ENCODE measurements at regions not wholly inside any gene's neighbourhood (a gene's known extent, or its start where the extent isn't known, plus 50 kb on each side); places are given as distances from the start of the nearest gene placed in this dataset.

DNA sequence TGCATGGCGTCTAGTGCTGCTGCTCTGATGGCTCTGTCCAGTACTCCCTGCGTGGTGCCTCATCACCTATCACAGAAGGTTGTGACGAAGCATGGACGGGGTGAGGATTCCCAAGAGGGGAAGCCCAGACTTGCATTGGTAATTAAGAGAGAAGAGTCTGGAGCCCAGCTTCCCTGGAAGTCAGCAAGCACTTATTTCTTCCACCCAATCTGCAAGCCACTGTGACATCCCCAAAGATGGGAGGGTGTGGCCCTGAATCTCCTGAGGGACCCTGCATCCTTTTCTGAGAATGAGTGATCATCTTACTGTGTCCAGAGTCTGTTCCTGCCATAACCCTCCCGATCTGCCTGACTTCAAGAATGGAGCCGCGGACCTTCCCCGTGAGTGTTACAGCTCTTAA, 166.7 kb downstream of the PTPN20 start:
- TF ChIP-seq, protein P1, sequence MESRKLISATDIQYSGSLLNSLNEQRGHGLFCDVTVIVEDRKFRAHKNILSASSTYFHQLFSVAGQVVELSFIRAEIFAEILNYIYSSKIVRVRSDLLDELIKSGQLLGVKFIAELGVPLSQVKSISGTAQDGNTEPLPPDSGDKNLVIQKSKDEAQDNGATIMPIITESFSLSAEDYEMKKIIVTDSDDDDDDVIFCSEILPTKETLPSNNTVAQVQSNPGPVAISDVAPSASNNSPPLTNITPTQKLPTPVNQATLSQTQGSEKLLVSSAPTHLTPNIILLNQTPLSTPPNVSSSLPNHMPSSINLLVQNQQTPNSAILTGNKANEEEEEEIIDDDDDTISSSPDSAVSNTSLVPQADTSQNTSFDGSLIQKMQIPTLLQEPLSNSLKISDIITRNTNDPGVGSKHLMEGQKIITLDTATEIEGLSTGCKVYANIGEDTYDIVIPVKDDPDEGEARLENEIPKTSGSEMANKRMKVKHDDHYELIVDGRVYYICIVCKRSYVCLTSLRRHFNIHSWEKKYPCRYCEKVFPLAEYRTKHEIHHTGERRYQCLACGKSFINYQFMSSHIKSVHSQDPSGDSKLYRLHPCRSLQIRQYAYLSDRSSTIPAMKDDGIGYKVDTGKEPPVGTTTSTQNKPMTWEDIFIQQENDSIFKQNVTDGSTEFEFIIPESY (IDR thresholded peaks at IDR 0.05) = no peak
- TF ChIP-seq, protein P2, sequence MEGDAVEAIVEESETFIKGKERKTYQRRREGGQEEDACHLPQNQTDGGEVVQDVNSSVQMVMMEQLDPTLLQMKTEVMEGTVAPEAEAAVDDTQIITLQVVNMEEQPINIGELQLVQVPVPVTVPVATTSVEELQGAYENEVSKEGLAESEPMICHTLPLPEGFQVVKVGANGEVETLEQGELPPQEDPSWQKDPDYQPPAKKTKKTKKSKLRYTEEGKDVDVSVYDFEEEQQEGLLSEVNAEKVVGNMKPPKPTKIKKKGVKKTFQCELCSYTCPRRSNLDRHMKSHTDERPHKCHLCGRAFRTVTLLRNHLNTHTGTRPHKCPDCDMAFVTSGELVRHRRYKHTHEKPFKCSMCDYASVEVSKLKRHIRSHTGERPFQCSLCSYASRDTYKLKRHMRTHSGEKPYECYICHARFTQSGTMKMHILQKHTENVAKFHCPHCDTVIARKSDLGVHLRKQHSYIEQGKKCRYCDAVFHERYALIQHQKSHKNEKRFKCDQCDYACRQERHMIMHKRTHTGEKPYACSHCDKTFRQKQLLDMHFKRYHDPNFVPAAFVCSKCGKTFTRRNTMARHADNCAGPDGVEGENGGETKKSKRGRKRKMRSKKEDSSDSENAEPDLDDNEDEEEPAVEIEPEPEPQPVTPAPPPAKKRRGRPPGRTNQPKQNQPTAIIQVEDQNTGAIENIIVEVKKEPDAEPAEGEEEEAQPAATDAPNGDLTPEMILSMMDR (IDR thresholded peaks at IDR 0.05; ENCODE audit: low read depth, low read length, missing input control) = no peak
- TF ChIP-seq YY1 (IDR thresholded peaks at IDR 0.05) = no peak
- TF ChIP-seq, protein P3, sequence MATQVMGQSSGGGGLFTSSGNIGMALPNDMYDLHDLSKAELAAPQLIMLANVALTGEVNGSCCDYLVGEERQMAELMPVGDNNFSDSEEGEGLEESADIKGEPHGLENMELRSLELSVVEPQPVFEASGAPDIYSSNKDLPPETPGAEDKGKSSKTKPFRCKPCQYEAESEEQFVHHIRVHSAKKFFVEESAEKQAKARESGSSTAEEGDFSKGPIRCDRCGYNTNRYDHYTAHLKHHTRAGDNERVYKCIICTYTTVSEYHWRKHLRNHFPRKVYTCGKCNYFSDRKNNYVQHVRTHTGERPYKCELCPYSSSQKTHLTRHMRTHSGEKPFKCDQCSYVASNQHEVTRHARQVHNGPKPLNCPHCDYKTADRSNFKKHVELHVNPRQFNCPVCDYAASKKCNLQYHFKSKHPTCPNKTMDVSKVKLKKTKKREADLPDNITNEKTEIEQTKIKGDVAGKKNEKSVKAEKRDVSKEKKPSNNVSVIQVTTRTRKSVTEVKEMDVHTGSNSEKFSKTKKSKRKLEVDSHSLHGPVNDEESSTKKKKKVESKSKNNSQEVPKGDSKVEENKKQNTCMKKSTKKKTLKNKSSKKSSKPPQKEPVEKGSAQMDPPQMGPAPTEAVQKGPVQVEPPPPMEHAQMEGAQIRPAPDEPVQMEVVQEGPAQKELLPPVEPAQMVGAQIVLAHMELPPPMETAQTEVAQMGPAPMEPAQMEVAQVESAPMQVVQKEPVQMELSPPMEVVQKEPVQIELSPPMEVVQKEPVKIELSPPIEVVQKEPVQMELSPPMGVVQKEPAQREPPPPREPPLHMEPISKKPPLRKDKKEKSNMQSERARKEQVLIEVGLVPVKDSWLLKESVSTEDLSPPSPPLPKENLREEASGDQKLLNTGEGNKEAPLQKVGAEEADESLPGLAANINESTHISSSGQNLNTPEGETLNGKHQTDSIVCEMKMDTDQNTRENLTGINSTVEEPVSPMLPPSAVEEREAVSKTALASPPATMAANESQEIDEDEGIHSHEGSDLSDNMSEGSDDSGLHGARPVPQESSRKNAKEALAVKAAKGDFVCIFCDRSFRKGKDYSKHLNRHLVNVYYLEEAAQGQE (IDR thresholded peaks at IDR 0.05) = no peak
- TF ChIP-seq FOXA1 (IDR thresholded peaks at IDR 0.05) = no peak
- no peak for TF ChIP-seq GABPA (IDR thresholded peaks at IDR 0.05 in 1 of 2, conservative IDR thresholded peaks at IDR 0.05 in 1 of 2)
- TF ChIP-seq RAD21 (IDR thresholded peaks at IDR 0.05) = no peak
- TF ChIP-seq TAF1 (conservative IDR thresholded peaks at IDR 0.05) = no peak
- TF ChIP-seq, protein P4, sequence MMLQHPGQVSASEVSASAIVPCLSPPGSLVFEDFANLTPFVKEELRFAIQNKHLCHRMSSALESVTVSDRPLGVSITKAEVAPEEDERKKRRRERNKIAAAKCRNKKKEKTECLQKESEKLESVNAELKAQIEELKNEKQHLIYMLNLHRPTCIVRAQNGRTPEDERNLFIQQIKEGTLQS (IDR thresholded peaks at IDR 0.05) = no peak
- TF ChIP-seq SP1 (IDR thresholded peaks at IDR 0.05) = no peak
- no peak for TF ChIP-seq HNF4G (IDR thresholded peaks at IDR 0.05)

Measured in liver (tissue), 3 donors.